NCI-H1930 (cell line): ENCODE measurements at regions not wholly inside any gene's neighbourhood (a gene's known extent, or its start where the extent isn't known, plus 50 kb on each side); places are given as distances from the start of the nearest gene placed in this dataset.
"Not testable (repeated sequence)": the region's sequence is repeated elsewhere in the genome, so short reads cannot be mapped to it uniquely, and the experiment has no call there.

Source experiments
- DNase-seq, 2 experiments: peaks; one replicate each; lab custom pipeline; 2025; lab: John Stamatoyannopoulos, UW

GRCh38 chr3:161691677-161692076 is 195.1 kb downstream of the OTOL1 start:
- DNase-seq: no peak

DNA sequence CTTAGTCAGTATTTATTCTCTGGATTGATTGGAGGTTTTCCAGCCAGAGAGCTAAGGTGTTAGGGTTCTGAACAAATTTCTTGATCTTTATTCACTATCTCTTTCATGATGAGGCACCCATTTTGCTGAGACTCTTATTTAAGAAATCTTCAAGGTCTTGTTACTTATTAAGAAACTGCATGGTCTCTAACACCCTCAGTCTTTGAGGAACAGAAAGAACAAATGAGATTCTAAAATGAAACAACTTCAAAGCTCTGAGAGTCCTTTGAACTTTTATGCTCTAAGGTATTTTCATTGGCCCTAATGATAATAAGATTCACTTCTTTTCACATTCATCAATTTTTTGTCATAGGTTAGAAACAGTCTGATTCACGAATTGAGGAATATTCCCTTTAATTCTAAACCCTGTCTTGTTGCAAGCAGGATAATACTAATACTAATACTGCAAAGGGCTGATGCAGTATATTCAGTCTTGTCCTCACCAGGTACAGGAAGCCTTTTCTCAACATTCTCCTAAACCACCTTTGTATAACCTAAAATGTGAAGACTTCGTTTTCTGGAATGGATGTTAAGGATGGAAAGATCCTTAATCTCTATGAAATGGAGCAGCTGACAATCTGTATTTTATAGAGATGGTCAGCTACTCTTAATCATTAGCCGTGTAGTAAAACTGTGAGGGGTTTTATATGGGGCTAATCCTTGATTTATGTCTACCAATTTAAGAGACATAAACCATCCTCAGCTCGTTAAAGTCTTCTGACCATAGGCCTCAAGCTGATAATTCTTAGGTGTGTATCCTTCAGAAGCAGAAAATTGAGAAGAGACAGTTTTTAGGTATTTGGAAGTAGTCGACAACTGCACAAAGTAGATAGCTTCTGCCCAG is 198.3 kb downstream of the OTOL1 start:
- DNase-seq: no peak

GRCh38 chr3:161695811-161696210 is 199.2 kb downstream of the OTOL1 start:
- DNase-seq: no peak

DNA sequence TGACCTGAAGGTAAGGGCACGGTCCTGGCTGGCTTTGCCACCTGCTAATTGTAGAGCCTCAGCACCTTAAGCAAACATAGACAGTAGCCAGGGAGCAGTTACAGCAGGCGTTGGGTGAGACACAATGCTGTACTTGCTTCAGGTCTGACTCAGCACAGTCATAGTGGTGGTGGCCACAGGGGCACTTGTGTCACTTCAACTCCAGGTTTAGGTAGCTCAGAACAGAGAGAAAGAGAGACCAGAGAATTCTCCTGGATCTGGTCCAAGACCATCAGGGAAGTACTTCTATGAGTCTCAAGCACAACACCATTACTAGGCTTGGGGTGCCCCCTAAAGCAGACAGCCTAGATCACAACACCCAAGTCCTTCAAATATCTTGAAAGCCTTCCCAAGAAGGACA is 204.4 kb downstream of the OTOL1 start:
- DNase-seq: no peak

DNA sequence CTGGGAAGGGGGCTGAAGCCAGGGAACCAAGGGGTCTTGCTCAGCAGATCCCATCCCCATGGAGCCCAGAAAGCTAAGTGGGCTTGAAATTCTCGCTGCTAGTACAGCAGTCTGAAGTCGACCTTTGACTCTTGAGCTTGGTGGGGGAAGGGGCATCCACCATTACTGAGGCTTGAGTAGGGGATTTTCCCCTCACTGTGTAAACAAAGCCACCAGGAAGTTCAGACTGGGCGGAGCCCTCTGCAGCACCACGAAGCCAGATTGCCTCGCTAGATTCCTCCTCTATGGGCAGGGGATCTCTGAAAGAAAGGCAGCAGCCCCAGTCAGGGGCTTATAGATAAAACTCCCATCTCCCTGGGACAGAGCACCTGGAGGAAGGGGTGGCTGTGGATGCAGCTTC is 210.6 kb downstream of the OTOL1 start:
- DNase-seq: not testable (repeated sequence)

- no peak for DNase-seq
Measured at GRCh38 chr3:161713731-161714130, 217.1 kb downstream of the OTOL1 start.

DNA sequence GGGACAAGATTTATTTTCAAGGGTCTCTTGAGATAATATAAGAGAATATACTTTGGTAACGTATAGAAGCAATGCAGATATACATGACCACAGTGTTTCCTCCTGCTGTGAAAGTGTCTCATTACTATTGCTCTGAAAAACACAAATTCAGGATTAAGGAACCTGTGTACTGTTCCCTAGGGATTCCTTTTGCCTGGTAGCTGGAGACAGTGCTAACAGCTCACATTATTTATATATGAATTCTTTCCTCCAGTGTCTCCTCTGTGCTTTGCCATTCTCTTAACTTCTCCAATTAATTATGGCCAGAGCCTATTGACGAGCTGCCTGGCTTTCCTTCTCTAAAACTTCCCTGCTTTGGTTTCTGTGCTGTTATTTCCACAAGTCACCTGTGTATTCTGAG is 235.4 kb downstream of the OTOL1 start:
- no peak for DNase-seq

DNA sequence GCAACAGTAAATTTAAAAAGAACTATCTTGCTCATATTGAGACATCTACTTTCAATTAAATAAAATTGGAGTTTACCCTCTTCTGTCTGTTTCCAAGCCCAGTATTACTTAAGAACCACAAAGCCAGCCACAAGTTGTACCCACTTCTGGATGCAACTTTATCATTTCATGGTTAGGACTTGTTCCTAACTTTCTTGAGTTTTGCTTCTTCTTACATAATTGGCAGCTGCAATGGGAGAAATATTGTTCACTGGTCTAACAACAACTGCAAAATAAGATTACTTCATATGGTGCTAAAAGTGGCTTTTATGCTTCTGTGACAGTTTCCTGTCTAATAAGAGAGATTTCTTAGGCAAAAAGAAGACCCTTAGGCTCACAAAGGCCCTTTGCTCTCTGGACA is 240.6 kb downstream of the OTOL1 start:
- no peak for DNase-seq

- no peak for DNase-seq
Measured at GRCh38 chr3:161740421-161740820, 243.8 kb downstream of the OTOL1 start.

DNA sequence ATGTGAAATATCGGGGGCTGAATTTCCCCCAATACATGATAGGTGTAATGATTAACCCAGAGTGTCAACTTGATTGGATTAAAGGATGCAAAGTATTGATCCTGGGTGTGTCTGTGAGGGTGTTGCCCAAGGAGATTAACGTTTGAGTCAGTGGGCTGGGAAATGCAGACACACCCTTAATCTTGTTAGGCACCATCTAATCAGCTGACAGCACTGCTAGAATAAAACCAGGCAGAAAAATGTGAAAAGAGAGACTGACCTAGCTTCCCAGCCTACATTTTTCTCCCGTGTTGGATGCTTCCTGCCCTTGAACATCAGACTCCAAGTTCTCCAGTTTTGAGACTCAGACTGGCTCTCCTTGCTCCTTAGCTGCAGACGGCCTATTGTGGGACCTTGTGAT is 247.8 kb downstream of the OTOL1 start:
- no peak for DNase-seq

DNA sequence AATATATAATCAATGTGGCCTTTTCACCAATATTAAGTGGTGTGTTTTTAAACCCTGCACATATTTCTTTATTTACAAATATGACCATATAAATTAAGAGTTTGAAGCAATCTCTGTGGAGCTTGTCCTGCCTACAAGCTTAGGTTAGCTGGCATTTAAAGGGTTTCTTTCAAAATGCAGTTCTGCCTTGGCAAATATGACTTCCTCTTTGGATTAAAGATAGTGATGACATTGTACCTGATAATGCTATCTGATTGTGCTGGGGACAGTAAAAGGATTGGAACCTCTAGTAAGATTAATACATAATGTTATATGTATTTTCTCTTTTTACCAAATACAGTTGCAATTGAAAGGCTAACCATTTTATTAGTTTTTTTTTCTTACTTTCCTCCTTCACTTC is 249.1 kb downstream of the OTOL1 start:
- DNase-seq: no peak

- no peak for DNase-seq
Measured at GRCh38 chr3:161748049-161748448, 251.4 kb downstream of the OTOL1 start.

DNA sequence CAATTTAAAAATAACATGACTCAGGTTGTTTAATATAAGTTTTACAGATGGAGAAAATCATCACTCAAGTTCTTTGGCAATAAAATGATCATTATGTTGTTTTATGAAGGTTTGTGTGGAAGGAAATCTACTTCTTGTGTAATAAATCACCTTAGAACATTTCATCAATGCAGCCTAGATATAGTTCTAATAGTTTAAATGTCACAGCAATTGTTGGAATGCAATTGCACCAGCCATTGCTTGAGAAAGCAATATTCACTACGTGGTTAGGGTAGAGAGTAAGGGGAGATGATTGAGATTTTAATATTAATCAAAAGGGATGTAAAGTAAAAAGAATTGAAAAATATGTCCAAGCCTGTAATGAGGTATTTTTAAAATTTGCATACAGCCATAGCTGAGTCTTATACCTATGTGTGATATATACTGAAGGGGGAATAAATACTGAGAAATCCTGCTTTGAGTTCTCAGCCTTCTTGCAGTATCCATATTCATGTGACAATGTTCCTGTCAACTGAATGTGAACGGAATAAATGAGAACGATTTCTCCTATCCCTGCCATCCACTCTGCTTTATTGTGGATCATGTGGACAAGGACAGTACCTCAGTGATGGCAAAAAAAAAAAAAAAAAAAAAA is 257.9 kb downstream of the OTOL1 start:
- DNase-seq: no peak

- DNase-seq: no peak
Measured at GRCh38 chr3:161759444-161759843, 262.8 kb downstream of the OTOL1 start.

- no peak for DNase-seq
Measured at GRCh38 chr3:161766331-161766730, 269.7 kb downstream of the OTOL1 start.

- DNase-seq: no peak
Measured at GRCh38 chr3:161770484-161771386, 274.1 kb downstream of the OTOL1 start.

- DNase-seq: no peak
Measured at GRCh38 chr3:161781381-161781780, 284.8 kb downstream of the OTOL1 start.

DNA sequence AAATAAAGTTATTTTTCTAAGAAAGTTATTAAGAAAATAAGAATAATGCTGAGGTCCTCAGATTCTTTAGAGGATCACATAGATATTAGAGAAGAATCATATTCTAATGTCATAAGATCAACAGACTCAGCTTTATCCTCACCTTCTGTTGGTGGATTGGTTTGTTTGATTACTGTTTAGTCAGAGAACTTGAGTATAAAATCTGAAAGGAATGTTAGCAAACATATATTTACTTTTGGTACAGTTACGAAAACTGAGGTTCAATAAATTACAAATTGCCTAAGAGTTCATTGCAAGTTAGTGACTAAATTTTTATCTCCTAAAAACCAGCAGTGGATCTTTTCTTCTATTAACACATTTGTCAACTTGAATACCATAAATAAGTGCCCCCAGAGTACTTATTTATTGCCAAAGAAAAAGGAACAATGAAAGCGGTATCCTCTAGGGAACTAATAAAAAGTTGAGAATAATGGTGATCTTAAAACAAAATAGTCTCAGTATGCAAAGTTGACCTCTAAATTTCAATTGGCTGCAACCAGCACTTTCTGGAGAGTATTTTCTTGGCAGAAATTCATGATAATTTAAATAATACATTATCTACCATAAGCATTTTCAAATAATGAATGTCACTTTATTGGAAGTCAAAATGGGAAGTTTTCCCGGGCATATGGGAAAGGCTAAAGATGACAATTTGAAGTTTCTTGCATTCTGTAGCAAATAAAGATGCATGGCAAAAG is 296.8 kb downstream of the OTOL1 start:
- DNase-seq: no peak

DNA sequence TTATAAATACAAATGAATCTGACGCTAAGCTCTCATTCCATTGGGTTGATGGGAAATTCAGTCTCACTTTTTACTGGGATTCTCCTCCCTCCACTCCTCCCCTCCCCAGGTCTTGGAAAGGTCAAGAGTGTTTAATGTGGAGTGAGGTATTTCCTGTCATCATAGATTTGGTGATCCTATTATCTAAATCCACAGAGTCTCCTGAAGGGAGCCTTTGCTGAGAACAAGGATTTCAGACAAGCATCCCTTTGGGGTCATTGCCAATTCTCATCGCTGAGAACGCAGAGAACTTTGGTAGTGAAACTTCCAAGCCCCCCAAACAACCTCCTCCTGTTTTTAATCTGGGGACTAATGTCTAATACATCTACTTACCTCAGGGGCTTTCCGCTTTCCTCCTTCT is 297.9 kb downstream of the OTOL1 start:
- no peak for DNase-seq

GRCh38 chr3:161796312-161796711 is 299.7 kb downstream of the OTOL1 start:
- no peak for DNase-seq

DNA sequence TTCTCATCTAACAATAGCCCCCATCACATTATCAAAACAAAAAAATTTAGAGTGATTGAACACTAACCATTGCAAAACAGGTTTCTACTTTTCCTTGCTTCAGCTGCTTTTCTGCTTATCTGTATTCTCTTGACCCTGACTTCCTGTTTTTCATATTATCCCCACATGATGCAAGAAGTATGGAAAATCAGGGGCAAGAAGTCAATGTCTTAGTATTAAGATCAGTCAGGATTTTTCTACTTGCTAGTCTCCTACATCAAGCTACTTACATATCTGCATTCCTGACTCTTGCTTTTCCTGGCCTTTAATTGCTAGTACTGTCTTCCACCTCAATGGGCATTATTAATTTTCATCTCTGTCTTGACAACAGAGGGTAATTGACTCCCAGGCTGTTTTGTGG is 300.2 kb downstream of the OTOL1 start:
- DNase-seq: no peak

GRCh38 chr3:161798016-161798415 is 301.4 kb downstream of the OTOL1 start:
- DNase-seq: no peak
